Renal pelvis (tissue), 1 donor: ENCODE measurements at regions not wholly inside any gene's neighbourhood (a gene's known extent, or its start where the extent isn't known, plus 50 kb on each side); places are given as distances from the start of the nearest gene placed in this dataset.
"Not testable (repeated sequence)": the region's sequence is repeated elsewhere in the genome, so short reads cannot be mapped to it uniquely, and the experiment has no call there.

Experiments
- DNase-seq: peaks from one replicate; pipeline ENCODE4 v3.0.0-alpha.2; 2013

- no peak for DNase-seq
Observed at GRCh38 chr1:55825461-55825860, 610.3 kb upstream of the USP24 start.

GRCh38 chr1:55824251-55824640 lies 609.1 kb upstream of the USP24 start:
- no peak for DNase-seq

DNA sequence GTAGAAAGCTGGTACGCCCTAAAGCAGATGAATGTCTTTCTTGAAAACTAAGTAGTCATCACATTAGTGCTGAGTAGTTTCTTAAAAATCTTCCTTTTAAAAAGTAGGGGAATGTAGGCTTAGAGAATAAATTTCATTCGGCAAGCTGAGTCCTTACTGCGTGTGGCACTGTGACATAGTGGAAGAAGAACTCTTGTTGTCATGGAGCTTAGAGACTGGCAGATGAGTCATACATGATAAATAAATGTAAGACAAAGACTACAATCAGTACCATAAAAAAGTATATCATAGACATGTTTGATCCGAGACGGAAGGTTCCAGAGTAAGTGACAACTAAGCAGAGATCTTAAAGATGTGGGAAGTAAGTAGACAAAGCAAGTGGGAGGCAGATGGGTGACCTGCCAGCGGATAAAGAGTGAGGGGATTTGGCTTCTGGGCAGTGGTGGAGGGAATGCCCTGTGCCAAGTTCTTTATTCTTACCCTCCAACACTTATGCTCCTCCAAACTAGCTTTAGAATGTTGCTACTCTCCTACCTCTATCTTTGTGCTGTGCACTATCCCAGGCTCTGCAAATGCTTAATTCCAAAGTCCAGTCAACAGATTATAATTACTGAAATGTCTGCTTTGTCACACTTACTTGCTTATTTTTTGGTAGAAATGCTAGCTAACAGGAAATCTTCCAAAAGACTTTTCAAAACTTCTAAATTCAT lies 608.5 kb upstream of the USP24 start:
- DNase-seq = no peak

DNA sequence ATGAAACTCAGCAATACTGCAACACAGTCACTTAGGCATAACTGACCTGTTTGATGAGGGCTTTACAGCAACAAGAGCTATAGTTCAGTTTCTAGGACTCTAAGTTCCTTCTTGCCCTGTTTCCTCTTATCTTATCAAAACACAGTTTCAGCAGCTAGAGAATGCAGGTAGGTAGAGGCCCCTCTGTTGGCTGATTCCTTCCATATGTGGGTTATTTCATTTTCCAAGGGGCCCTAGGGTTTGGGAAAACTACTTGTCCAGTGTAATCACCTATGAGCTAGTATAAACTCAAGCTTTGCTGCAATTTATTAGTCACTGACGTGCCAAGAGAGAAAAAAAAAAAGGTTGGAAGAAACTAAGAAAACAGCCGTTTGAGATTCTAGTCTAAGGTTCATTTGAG lies 607.7 kb upstream of the USP24 start:
- no peak for DNase-seq

DNA sequence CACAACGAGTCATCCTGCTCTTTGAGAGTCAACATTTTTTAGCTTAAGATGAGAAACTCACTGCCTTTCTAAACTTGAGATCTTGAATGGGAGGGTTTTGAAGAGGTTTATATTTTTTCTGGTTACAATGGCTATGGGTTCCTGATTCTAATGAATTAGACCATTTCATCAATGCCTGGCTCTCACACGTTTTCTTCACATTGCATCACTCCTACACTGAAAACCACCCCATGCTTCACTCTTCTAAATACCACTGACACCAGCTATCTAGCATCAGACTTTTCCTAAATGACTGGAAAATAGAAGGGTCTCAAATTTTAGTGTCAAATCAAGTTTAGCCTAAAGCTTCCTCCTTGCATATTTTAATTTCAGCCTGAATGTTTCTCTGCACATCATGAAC lies 606.1 kb upstream of the USP24 start:
- DNase-seq = no peak

- DNase-seq = peak; percentile 52
Observed at GRCh38 chr1:55820501-55820900, 605.3 kb upstream of the USP24 start.

- no peak for DNase-seq
Observed at GRCh38 chr1:55819011-55819410, 603.8 kb upstream of the USP24 start.

DNA sequence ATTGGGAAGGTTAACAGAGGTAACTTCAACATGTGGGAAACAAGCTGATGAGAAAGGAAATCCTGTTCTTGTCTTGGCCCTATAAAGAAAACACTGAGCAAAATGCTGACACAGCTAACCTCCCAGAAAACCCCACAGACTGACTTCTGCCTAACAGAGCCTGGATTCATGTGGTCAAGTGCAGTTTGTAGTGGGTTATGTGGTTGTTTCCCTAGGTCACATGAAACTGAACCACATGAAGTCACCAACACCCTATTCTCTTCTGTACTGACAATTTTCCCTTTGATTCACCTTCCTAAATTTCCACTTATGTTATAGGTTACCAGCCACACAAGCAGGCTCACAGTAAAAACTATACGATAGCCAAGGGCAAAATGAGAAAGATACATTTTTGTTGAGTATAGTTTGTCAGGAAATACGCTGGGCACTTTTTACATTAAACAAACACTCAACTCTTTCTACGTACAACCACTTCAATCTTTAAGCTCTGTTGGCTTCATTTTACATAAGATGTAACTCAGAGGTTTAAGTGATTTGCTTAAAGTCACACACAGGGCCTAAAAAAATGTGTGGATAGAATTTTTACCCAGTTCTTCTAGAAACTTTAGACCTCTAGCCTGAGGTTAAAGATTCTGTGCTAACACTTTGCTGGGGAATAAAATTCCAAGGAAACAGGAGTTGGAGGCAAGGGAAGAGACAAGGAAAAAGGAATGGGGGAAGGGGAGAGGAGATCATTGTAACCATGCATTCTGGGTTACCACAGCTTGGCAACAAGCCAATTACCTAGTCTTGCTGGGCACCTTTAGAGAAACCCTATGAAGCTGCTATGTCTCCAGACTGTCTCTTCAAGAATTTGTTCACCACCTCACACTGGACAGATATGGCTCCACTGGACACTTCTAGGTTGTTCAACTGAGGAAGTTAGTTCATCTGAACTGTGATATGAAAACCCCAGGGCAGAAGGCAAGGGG lies 601.6 kb upstream of the USP24 start:
- DNase-seq = no peak

GRCh38 chr1:55815745-55816455 lies 600.7 kb upstream of the USP24 start:
- DNase-seq = no peak

DNA sequence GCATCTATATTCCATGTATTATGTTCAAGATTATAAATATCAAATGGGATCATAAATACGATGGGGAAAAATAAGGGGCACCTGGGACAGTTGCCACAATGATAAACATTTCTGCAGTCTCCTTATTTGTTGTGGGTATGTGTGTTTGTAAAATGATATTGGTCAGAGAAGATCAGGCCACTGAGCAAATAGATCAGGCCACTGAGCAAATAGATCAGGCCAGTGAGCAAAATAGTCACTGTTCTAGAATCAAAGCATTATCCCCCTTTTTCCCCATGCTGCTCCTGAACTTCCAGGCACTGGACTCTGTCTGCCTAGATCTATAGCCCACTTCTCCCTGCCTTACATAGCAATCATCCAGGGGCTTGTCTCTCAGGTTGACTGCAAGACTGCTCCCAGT lies 599.8 kb upstream of the USP24 start:
- DNase-seq = no peak

GRCh38 chr1:55813618-55814017 lies 598.5 kb upstream of the USP24 start:
- DNase-seq = no peak

DNA sequence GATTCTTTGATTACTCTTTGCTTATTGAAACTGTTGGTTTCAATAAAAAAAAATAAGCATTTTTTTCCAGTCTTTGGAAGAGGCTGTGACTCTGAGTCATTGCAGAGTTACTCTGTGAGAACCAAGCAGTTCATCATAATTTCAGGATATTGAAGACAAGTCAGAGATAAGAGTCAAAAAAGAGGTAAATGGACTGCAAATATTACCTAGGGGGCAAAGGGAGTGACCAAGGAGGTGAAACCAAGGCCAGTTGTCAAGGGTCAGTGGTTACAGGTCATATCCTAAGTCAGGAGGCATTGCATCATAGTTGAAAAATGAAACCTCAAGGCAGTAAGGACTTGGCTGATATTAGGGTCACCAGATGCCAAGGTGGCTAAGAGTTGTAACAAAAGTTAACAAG lies 597.1 kb upstream of the USP24 start:
- no peak for DNase-seq

GRCh38 chr1:55808263-55808662 lies 593.1 kb upstream of the USP24 start:
- no peak for DNase-seq

DNA sequence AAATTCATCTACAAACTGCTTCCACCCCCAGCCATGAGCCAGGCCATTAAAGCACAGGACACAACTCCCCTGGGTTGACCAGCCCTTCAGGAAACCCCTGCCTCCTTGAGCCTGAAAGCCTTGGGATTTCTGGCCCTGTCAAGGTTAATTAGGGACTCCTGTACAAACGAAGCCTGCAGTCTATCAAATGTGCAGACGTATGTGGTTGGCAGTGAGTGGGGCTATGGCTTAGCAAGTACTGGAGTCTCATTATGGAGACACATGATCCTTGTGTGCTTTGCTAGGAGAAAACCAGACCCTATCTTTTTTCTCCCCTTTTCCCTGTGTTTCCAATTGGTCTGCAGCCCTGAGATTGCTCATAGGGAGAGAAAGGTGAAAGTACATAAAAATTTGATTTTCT lies 588.3 kb upstream of the USP24 start:
- DNase-seq = no peak

DNA sequence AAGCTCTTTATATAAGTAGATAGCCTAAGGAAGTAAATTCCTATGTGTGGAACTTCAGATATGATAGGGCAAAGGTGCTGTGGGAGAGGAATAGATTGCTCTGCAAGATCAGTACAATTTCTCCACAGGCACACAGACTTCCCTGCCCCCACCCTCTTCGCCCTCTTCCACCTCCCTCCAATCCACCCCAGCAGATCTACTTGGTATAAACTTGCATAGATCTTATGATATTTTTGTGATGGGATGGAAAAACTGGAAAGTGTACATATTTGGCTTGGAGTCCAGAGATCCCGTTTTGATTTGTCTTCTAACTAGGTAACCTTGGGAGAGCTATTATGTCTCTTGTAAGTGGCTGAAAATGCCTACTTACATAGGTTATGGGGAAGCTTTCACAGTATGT lies 586.3 kb upstream of the USP24 start:
- DNase-seq = no peak

- no peak for DNase-seq
Observed at GRCh38 chr1:55800503-55800902, 585.3 kb upstream of the USP24 start.

GRCh38 chr1:55793856-55794255 lies 578.7 kb upstream of the USP24 start:
- DNase-seq = no peak

GRCh38 chr1:55792870-55793269 lies 577.7 kb upstream of the USP24 start:
- DNase-seq = no peak

- DNase-seq = no peak
Observed at GRCh38 chr1:55789466-55789865, 574.3 kb upstream of the USP24 start.

- DNase-seq = no peak
Observed at GRCh38 chr1:55786396-55786795, 571.2 kb upstream of the USP24 start.

DNA sequence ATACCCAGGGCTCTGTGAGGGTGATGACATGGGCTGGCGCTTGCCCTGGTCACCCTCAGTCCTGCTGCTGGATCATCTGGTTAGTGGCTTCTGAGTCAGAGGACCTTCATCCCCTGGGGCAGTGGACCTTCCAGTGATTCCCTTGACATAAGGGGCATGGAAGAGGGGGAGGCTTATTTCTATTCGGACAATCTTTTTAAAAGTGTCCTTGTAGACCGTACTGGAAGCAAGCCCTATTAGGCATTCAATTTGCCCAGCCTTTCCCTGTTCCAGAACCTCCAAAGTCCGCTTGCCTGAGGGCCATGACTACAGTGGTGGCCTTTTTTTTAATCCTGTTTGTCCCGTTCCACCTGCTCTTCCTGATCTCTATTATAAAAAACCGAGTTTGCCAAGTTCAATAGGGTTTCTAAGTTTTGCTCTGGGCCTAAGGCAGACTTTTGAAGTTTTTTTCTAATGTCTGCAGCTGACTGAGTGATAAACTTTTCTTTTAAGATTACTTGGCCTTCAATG lies 569.8 kb upstream of the USP24 start:
- DNase-seq = not testable (repeated sequence)

DNA sequence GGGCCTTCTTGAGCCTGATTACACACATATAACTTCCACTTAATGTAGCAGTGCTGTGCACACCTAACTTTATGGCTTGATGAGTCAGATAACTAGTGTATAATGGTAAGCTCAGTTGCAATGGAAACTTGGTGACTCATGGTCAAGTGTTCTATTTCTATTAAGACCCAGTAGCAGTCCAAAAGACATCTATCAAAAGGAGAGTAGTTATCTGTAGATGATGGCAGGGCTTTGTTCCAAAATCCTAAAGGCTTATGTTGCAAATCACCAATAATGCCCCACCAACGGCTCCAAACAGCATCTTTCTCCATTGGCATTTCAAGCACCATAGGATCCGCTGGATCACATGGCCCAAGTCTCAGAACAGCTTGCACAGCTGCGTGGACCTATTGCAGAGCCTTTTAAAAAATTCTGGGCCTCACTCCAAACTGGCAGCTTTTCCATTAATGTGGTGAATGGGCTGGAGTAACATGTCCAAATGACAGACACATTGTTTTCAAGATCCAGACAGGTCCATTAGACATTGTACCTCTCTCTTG lies 566.8 kb upstream of the USP24 start:
- DNase-seq = no peak
